Nephron progenitor cell (in vitro differentiated cells): ENCODE measurements at regions not wholly inside any gene's neighbourhood (a gene's known extent, or its start where the extent isn't known, plus 50 kb on each side); places are given as distances from the start of the nearest gene placed in this dataset.

ENCODE experiments used
- DNase-seq: peaks from one replicate; pipeline ENCODE4 v3.0.0; 2021
- H3K27ac Mint-ChIP-seq: 2 replicates; pipeline ENCODE4 v1.8.0; 2021; ENCODE audit warnings: mild to moderate bottlenecking, moderate library complexity, mixed read lengths
- H3K27me3 Mint-ChIP-seq: 2 replicates; pipeline ENCODE4 v1.8.0; 2021; ENCODE audit warnings: mild to moderate bottlenecking, low read depth, mixed read lengths; ENCODE audit not compliant: poor library complexity
- H3K36me3 Mint-ChIP-seq: 2 replicates; pipeline ENCODE4 v1.8.0; 2021; ENCODE audit warnings: low read depth, mixed read lengths
- H3K4me1 Mint-ChIP-seq: 2 replicates; pipeline ENCODE4 v1.8.0; 2021; ENCODE audit warnings: mixed read lengths
- H3K4me3 Mint-ChIP-seq: 2 replicates; pipeline ENCODE4 v1.8.0; 2021; ENCODE audit warnings: mild to moderate bottlenecking, moderate library complexity, mixed read lengths
- H3K9me3 Mint-ChIP-seq: 2 replicates; pipeline ENCODE4 v1.8.0; 2021; ENCODE audit warnings: mild to moderate bottlenecking, moderate library complexity, mixed read lengths
- CTCF ChIP-seq: fragments of 200-600 bp; sonication (generic); IDR thresholded peaks from 2 replicates; pipeline ENCODE4 v1.5.0; 2021; ENCODE audit warnings: antibody characterized with exemption

- Mint-ChIP-seq H3K4me3 (no peak overlapping the region), H3K4me1 (no peaks in the 10 kb centered on the region), H3K27ac (no peak overlapping the region), H3K27me3 (no peaks in the 10 kb centered on the region), H3K36me3 (no peaks in the 10 kb centered on the region), H3K9me3 (peaks cover 4% of the 10 kb centered on the region)
- no peak for TF ChIP-seq CTCF
- DNase-seq, result no peak
Observed at GRCh38 chr1:65509912-65510680, 89.6 kb downstream of the LEPR start.

GRCh38 chr1:65510961-65511360, 90.5 kb downstream of the LEPR start:
- Mint-ChIP-seq H3K9me3 (peaks cover 4% of the 10 kb centered on the region), H3K27me3 (no peaks in the 10 kb centered on the region), H3K4me3 (no peak overlapping the region), H3K27ac (no peak overlapping the region), H3K4me1 (no peaks in the 10 kb centered on the region), H3K36me3 (no peaks in the 10 kb centered on the region)
- no peak for DNase-seq
- no peak for TF ChIP-seq CTCF

- H3K9me3 Mint-ChIP-seq, result peaks cover 4% of the 10 kb centered on the region
- TF ChIP-seq CTCF, result no peak
- no peak overlapping the region for H3K27ac Mint-ChIP-seq
- H3K36me3 Mint-ChIP-seq, result no peaks in the 10 kb centered on the region
- no peak for DNase-seq
- no peaks in the 10 kb centered on the region for H3K27me3 Mint-ChIP-seq
- no peaks in the 10 kb centered on the region for H3K4me1 Mint-ChIP-seq
- H3K4me3 Mint-ChIP-seq, result no peak overlapping the region
Observed at GRCh38 chr1:65512383-65512782, 91.9 kb downstream of the LEPR start.

GRCh38 chr1:65512967-65513780, 92.7 kb downstream of the LEPR start:
- no peak for TF ChIP-seq CTCF
- Mint-ChIP-seq H3K4me1 (no peaks in the 10 kb centered on the region), H3K27ac (no peak overlapping the region), H3K36me3 (no peaks in the 10 kb centered on the region), H3K27me3 (peaks cover 3% of the 10 kb centered on the region), H3K4me3 (no peak overlapping the region), H3K9me3 (peaks cover under 1% of the 10 kb centered on the region)
- DNase-seq, result no peak

GRCh38 chr1:65514041-65514440, 93.6 kb downstream of the LEPR start:
- TF ChIP-seq CTCF, result no peak
- DNase-seq, result no peak
- H3K36me3 Mint-ChIP-seq, result no peaks in the 10 kb centered on the region
- no peak overlapping the region for H3K27ac Mint-ChIP-seq
- peaks cover 9% of the 10 kb centered on the region for H3K27me3 Mint-ChIP-seq
- H3K9me3 Mint-ChIP-seq, result no peaks in the 10 kb centered on the region
- H3K4me1 Mint-ChIP-seq, result no peaks in the 10 kb centered on the region
- H3K4me3 Mint-ChIP-seq, result no peak overlapping the region
